ENCODE measurements at regions not wholly inside any gene's neighbourhood (a gene's known extent, or its start where the extent isn't known, plus 50 kb on each side); places are given as distances from the start of the nearest gene placed in this dataset.

DNA sequence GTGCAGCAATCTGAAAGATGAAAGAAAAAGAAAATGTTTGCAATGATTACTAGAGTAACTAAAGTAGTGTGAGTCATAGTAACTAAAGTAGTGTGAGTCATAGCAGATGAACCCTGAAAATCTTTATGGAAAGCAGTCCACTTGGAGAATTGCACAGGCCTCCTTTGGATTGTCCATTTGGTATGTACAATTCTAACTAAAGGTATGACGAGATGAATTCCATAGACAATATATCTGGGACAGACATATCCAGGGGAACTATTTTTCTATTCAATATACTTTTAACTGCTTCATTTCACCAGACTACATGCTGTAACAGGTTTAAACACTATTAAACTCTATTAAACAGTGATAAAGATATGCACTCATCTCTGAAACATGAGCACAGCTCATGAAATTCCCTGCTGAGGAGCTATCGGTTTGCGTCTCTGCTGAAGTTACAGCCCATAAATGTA lies 798.7 kb downstream of the PCDH7 start:
- intact Hi-C loops (cut with DNase I; ENCODE audit: low total_unique reads), result no loop called here
- no peak for DNase-seq (ENCODE audit: low spot score in 2 of 2)
- no peaks in the 10 kb centered on the region for H3K27me3 ChIP-seq
- H3K36me3 ChIP-seq, result no peaks in the 10 kb centered on the region
- no peak overlapping the region for H3K27ac ChIP-seq
- H3K9me3 ChIP-seq, result peaks cover 2 to 3% of the 10 kb centered on the region in 2 donors
- no peak overlapping the region for H3K4me3 ChIP-seq
- no peaks in the 10 kb centered on the region for H3K4me1 ChIP-seq
- TF ChIP-seq, protein P1, sequence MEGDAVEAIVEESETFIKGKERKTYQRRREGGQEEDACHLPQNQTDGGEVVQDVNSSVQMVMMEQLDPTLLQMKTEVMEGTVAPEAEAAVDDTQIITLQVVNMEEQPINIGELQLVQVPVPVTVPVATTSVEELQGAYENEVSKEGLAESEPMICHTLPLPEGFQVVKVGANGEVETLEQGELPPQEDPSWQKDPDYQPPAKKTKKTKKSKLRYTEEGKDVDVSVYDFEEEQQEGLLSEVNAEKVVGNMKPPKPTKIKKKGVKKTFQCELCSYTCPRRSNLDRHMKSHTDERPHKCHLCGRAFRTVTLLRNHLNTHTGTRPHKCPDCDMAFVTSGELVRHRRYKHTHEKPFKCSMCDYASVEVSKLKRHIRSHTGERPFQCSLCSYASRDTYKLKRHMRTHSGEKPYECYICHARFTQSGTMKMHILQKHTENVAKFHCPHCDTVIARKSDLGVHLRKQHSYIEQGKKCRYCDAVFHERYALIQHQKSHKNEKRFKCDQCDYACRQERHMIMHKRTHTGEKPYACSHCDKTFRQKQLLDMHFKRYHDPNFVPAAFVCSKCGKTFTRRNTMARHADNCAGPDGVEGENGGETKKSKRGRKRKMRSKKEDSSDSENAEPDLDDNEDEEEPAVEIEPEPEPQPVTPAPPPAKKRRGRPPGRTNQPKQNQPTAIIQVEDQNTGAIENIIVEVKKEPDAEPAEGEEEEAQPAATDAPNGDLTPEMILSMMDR (IDR thresholded peaks at IDR 0.05), result no peak
- TF ChIP-seq POLR2AphosphoS5 (IDR thresholded peaks at IDR 0.05) (no peak), POLR2A (IDR thresholded peaks at IDR 0.05) (no peak)

DNA sequence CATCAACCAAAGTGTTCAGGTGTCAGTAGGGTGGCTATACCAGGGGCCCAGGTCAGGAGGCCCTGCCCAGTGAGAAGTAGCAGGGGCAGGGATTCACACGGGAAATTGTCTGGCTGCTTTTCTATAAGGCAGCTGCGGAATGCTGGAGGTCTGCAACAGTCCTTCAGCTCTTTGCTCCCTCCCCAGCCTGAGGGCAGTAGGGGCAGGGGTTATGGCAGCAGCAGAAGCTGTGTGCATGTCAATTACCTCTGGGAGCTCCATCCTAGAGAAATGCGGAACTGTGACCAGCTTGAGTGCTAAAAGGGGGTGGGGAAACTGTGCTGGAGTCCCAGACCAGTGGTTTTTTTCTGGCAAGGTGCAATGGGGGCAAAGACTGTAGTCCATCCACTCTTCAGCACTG lies 810.4 kb downstream of the PCDH7 start:
- intact Hi-C loops (cut with DNase I; ENCODE audit: low total_unique reads), result no loop called here
- no peak for DNase-seq (ENCODE audit: low spot score in 2 of 2)

GRCh38 chr4:31538877-31539276 lies 818.7 kb downstream of the PCDH7 start:
- H3K4me1 ChIP-seq, result no peaks in the 10 kb centered on the region
- H3K27ac ChIP-seq, result no peak overlapping the region
- TF ChIP-seq POLR2AphosphoS5 (IDR thresholded peaks at IDR 0.05) (no peak), POLR2A (IDR thresholded peaks at IDR 0.05) (no peak)
- TF ChIP-seq, protein P1 (IDR thresholded peaks at IDR 0.05), result no peak
- H3K27me3 ChIP-seq, result no peaks in the 10 kb centered on the region
- intact Hi-C loops (cut with DNase I; ENCODE audit: low total_unique reads), result no loop called here
- DNase-seq (ENCODE audit: low spot score in 2 of 2), result no peak
- H3K36me3 ChIP-seq, result no peaks in the 10 kb centered on the region
- no peak overlapping the region for H3K4me3 ChIP-seq
- no peaks in the 10 kb centered on the region for H3K9me3 ChIP-seq

More for the DNA sequence above, 810.4 kb downstream of the PCDH7 start:
- peaks cover 16 to 18% of the 10 kb centered on the region in 2 donors for H3K9me3 ChIP-seq
- H3K27ac ChIP-seq, result no peak overlapping the region
- H3K36me3 ChIP-seq, result no peaks in the 10 kb centered on the region
- no peak overlapping the region for H3K4me3 ChIP-seq
- H3K27me3 ChIP-seq, result no peaks in the 10 kb centered on the region
- TF ChIP-seq POLR2AphosphoS5 (IDR thresholded peaks at IDR 0.05), result no peak
- no peak for TF ChIP-seq POLR2A (IDR thresholded peaks at IDR 0.05)
- TF ChIP-seq, protein P1 (IDR thresholded peaks at IDR 0.05), result no peak
- H3K4me1 ChIP-seq, result no peaks in the 10 kb centered on the region

GRCh38 chr4:31539284-31540069 lies 819.3 kb downstream of the PCDH7 start:
- intact Hi-C loops (cut with DNase I; ENCODE audit: low total_unique reads), result no loop called here
- Histone ChIP-seq H3K36me3 (no peaks in the 10 kb centered on the region), H3K27me3 (no peaks in the 10 kb centered on the region), H3K4me3 (no peak overlapping the region), H3K4me1 (no peaks in the 10 kb centered on the region), H3K27ac (no peak overlapping the region), H3K9me3 (no peaks in the 10 kb centered on the region)
- TF ChIP-seq POLR2AphosphoS5 (IDR thresholded peaks at IDR 0.05) (no peak), POLR2A (IDR thresholded peaks at IDR 0.05) (no peak)
- TF ChIP-seq, protein P1 (IDR thresholded peaks at IDR 0.05), result no peak
- no peak for DNase-seq (ENCODE audit: low spot score in 2 of 2)

- intact Hi-C loops (cut with DNase I; ENCODE audit: low total_unique reads), result no loop called here
- no peak for DNase-seq (ENCODE audit: low spot score in 2 of 2)
- no peaks in the 10 kb centered on the region for H3K36me3 ChIP-seq
- H3K27me3 ChIP-seq, result no peaks in the 10 kb centered on the region
- H3K27ac ChIP-seq, result no peak overlapping the region
- H3K4me3 ChIP-seq, result no peak overlapping the region
- no peaks in the 10 kb centered on the region for H3K9me3 ChIP-seq
- H3K4me1 ChIP-seq, result no peaks in the 10 kb centered on the region
- TF ChIP-seq POLR2A (IDR thresholded peaks at IDR 0.05) (no peak), POLR2AphosphoS5 (IDR thresholded peaks at IDR 0.05) (no peak)
- TF ChIP-seq, protein P1 (IDR thresholded peaks at IDR 0.05), result no peak
Measured at GRCh38 chr4:31545330-31545729, 825.2 kb downstream of the PCDH7 start.
